ENCODE measurements at regions not wholly inside any gene's neighbourhood (a gene's known extent, or its start where the extent isn't known, plus 50 kb on each side); places are given as distances from the start of the nearest gene placed in this dataset.

GRCh38 chr2:33735096-33735495 lies 136.0 kb upstream of the FAM98A start:
- DNase-seq (ENCODE audit: low spot score): no peak
- 64% methylated on average over 1 of the region's 1 CpG for WGBS
- Histone ChIP-seq H3K9me3 (ENCODE audit: control insufficient read depth in 4 of 4, low read length in 3 of 4) (peaks cover 0 to 2% (median 0%) of the 10 kb centered on the region in 4 donors), H3K36me3 (ENCODE audit: control insufficient read depth in 4 of 4, insufficient read depth in 3 of 4, low read depth in 1 of 4, low read length in 3 of 4) (no peaks in the 10 kb centered on the region), H3K4me3 (ENCODE audit: low read depth in 1 of 3, low read length in 3 of 3) (no peak overlapping the region), H3K27ac (ENCODE audit: low read depth in 1 of 2, low read length in 2 of 2) (no peak overlapping the region), H3K4me1 (ENCODE audit: control insufficient read depth in 4 of 4, insufficient read depth in 4 of 4, low read length in 3 of 4) (no peaks in the 10 kb centered on the region), H3K9ac (ENCODE audit: low read depth in 1 of 2, low read length in 2 of 2) (no peak overlapping the region), H3K27me3 (ENCODE audit: control insufficient read depth in 4 of 4, insufficient read depth in 4 of 4, low read length in 3 of 4) (peaks cover 0 to 4% (median 0%) of the 10 kb centered on the region in 4 donors)
- no peak for TF ChIP-seq CTCF (IDR thresholded peaks at IDR 0.05; ENCODE audit: low read depth, low read length, missing input control)
- no peak for TF ChIP-seq GABPA (IDR thresholded peaks at IDR 0.05 in 1 of 2, conservative IDR thresholded peaks at IDR 0.05 in 1 of 2)
- TF ChIP-seq MAX (IDR thresholded peaks at IDR 0.05): no peak
- no peak for TF ChIP-seq ATF3 (IDR thresholded peaks at IDR 0.05)
- no peak for TF ChIP-seq ZBTB33 (IDR thresholded peaks at IDR 0.05)
- TF ChIP-seq RAD21 (IDR thresholded peaks at IDR 0.05): no peak
- no peak for TF ChIP-seq FOXA1 (IDR thresholded peaks at IDR 0.05)
- TF ChIP-seq SP1 (IDR thresholded peaks at IDR 0.05): no peak

GRCh38 chr2:33730804-33731203 lies 131.7 kb upstream of the FAM98A start:
- Histone ChIP-seq H3K9me3 (ENCODE audit: control insufficient read depth in 4 of 4, low read length in 3 of 4) (peaks cover 0 to 8% (median under 1%) of the 10 kb centered on the region in 4 donors), H3K27ac (ENCODE audit: low read depth in 1 of 2, low read length in 2 of 2) (no peak overlapping the region)
- no peak for TF ChIP-seq HNF4G (IDR thresholded peaks at IDR 0.05)
- no peak for TF ChIP-seq EGR1 (IDR thresholded peaks at IDR 0.05; ENCODE audit: low read depth in 2 of 2)
- no peak for TF ChIP-seq HNF4A (conservative IDR thresholded peaks at IDR 0.05)
- no peak for TF ChIP-seq RAD21 (IDR thresholded peaks at IDR 0.05)
- no peak for TF ChIP-seq RXRA (IDR thresholded peaks at IDR 0.05)
- TF ChIP-seq MAX (IDR thresholded peaks at IDR 0.05): no peak
- TF ChIP-seq FOXA2 (IDR thresholded peaks at IDR 0.05): no peak
- no peak for TF ChIP-seq SP1 (IDR thresholded peaks at IDR 0.05)
- TF ChIP-seq ATF3 (IDR thresholded peaks at IDR 0.05): no peak
- TF ChIP-seq JUND (IDR thresholded peaks at IDR 0.05): no peak
- TF ChIP-seq YY1 (IDR thresholded peaks at IDR 0.05): no peak
- TF ChIP-seq FOXA1 (IDR thresholded peaks at IDR 0.05): no peak
- TF ChIP-seq ZBTB33 (IDR thresholded peaks at IDR 0.05): no peak
- TF ChIP-seq REST (IDR thresholded peaks at IDR 0.05): no peak
- no peak for TF ChIP-seq TAF1 (conservative IDR thresholded peaks at IDR 0.05)
- TF ChIP-seq CTCF (IDR thresholded peaks at IDR 0.05; ENCODE audit: low read depth, low read length, missing input control): no peak
- TF ChIP-seq GABPA (IDR thresholded peaks at IDR 0.05 in 1 of 2, conservative IDR thresholded peaks at IDR 0.05 in 1 of 2): no peak
- no peak for TF ChIP-seq NR2F2 (IDR thresholded peaks at IDR 0.05)

More at GRCh38 chr2:33730804-33731203, 131.7 kb upstream of the FAM98A start:
- Histone ChIP-seq H3K27me3 (ENCODE audit: control insufficient read depth in 4 of 4, insufficient read depth in 4 of 4, low read length in 3 of 4) (no peaks in the 10 kb centered on the region), H3K9ac (ENCODE audit: low read depth in 1 of 2, low read length in 2 of 2) (no peak overlapping the region), H3K36me3 (ENCODE audit: control insufficient read depth in 4 of 4, insufficient read depth in 3 of 4, low read depth in 1 of 4, low read length in 3 of 4) (no peaks in the 10 kb centered on the region), H3K4me3 (ENCODE audit: low read depth in 1 of 3, low read length in 3 of 3) (no peak overlapping the region), H3K4me1 (ENCODE audit: control insufficient read depth in 4 of 4, insufficient read depth in 4 of 4, low read length in 3 of 4) (no peaks in the 10 kb centered on the region)
- no peak for DNase-seq (ENCODE audit: low spot score)
